Inflammatory macrophage treated with lipopolysaccharide for 4 hours (primary cell): ENCODE measurements at regions not wholly inside any gene's neighbourhood (a gene's known extent, or its start where the extent isn't known, plus 50 kb on each side); places are given as distances from the start of the nearest gene placed in this dataset.

Experiments used
- DNase-seq: peaks from one replicate; pipeline ENCODE4 v3.0.0-alpha.2; 2020

- no peak for DNase-seq
These were observed 232.0 kb upstream of the GSE1 start for GRCh38 chr16:85380905-85381737.

DNA sequence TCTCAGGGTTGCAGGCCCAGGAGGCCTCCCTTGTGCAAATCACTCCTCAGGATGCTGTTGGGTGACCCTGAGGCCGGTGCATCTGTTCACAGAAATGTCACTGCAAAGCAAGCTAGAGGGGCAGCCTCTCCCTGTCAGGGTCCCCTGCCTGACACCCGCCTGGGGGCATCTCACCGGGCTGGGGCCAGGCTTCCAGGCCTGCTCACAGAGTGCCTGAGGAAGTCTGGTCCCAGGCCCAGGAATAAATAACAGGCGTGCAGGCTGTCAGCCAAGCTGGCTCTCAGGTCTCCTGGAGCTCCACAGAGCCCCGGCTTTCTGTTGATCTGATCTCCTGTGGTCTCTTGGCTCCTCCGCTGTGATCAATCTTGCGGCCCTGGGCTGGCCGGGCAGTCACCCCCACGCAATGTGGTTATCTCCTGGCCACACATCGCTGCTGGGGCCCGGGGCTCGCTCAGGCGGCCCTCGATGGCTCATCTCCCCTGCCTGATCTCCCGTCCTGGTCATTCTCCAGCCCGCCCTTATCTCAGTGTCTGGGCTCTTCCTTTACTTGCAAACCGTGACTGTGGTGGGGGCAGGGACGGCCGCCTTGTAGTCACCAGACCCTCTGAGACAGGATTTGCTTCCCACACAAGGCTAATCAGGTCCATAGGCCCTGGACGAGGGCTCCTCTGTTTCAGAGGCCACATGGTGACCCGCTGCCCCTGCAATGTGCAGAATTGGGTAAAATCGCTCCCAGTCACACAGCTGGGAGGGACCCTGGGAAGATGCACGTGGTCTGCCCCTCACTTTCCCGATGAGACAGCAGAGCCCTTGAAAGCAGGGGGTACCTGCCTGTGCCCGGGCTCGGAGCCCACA, 231.2 kb upstream of the GSE1 start:
- no peak for DNase-seq

DNA sequence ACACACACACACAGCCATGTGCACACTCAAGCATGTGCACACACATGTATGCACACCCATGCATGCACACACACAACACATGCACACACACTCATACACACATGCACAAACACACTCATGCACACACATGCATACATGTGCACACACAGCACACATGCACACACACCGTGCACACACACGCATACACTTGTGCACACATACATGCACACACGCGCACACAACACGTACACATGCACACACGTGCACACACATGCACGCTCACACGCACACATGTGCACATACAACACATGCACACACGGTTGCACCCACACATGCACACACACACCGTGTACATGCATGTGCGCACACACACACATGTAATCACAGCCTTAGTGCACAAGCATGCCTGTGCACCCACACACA, 230.4 kb upstream of the GSE1 start:
- DNase-seq = no peak

- DNase-seq = no peak
These were observed 229.0 kb upstream of the GSE1 start for GRCh38 chr16:85383836-85384832.

- no peak for DNase-seq
These were observed 228.2 kb upstream of the GSE1 start for GRCh38 chr16:85384833-85385462.

GRCh38 chr16:85385463-85386331, 227.4 kb upstream of the GSE1 start:
- no peak for DNase-seq

DNA sequence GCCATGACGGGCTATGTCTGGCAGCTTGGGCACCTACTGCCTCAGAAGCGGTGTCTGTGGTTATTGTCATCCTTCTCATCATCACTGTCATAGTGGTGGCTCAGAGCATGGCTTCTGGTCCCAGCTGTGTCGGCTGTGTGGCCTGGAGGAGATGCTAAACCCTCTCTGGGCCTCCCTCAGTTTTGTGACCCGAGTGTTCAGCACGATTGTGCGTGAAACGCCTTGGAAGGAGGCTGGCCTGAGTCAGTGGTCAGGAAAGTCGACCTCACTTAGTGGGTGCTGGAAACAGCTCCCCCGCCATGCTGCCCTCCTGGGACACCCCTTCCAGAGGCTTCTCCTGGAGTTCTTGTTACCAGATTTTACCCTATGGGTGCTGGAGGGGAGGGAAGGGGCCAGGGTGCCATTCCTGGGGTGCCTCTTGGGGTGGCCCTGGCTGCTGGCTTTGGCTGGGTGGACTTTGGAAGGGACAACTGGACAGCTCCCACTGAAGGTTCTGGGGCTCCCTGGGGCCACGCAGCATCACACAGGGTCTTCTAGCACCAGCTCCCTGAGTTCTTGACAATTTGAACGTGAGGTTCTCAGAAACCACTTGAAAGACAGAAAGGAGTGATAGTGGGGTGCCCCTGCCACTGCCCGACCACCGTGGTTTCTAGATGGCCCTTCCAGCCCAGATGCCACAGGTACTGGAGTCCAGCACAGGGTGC, 226.5 kb upstream of the GSE1 start:
- DNase-seq = no peak

GRCh38 chr16:85387171-85387507, 226.0 kb upstream of the GSE1 start:
- DNase-seq = no peak

DNA sequence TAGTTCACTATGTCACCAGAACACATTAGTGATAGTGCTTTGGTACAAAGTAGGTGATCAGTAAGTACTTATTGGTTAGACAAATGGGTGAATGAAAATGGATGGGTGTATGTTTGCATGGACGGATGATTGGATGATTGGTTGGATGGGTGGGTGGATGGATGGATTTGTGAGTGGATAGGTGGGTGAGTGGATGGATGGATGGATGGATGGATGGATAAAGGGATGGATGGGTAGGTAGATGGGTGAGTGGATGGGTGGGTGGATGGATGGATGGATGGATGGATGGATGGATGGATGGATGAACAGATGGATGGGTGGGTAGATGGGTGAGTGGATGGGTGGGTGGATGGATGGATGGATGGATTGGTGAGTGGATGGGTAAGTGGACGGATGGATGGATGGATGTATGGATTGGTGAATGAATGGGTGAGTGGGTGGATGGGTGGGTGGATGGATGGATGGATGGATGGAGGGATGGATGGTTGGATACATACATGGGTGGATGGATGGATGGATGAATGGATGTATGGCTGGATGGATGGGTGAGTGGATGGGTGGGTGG, 225.3 kb upstream of the GSE1 start:
- DNase-seq = no peak

DNA sequence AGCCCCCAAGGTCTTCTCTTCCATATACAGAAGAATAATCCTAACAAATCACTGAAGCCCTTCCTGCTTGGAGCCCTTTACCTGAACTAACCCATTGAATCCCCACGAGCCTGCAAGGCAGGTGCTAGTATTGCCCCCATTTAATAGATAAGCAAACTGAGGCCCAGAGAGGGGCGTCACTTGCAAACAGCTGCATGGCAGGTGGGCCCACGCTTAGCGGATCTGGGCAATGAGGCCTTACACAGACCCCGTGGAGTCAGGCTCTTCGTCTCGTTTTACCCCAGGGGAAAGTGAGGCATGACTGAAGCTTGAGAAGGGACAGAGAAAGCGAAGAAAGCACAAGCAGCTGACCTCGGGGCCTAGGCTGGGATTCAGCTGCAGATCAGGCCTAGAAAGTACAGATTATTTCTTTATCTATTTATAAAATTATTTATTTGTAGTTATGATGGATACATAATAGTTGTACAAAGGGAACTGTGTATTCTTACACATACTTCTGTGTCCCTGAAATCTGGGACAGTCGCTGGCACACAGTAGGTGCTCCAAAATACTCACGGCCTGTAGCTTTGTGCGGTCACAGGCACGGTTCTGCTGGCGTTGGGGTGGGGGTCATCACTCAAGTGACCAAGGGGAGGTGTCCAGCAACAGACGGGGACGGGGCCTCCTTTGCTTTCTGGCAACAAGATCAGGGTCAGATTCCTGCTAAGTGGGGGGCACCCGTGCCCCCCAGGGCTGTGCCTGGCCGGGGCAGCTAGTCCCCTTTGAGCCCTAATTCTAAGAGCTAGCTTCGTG, 223.2 kb upstream of the GSE1 start:
- DNase-seq = no peak

DNA sequence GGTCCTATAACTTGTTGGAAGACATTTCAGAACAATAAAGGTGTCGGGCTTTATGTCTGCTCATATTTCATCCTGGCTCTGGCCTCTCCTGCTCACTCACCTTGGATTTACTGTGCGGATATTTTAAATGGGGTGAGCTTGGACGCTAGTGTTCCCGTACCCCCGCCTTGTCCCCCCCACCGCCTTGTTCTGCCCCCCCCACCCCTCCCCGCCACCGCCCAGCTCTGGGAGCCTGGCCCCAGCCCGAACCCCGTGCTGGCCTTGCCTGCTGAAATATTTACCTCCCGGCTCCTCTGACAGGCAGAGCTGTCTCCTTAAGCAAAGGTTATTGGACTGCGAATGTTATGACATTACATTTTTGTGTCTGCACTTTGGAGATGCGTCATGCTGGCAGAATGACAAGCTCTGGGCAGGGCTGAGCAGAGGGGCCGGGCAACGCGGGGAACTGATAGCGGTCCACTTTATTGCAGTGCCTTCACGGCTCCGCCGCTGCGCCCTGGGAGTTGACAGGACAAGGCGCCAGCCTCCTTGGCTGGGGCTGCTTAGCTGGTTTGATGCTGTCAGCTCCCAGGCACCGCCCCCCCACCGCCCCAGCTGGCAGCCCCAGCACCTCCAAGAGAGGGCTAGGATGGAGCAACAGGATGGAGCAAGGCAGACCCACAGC, 222.5 kb upstream of the GSE1 start:
- no peak for DNase-seq

- no peak for DNase-seq
These were observed 221.9 kb upstream of the GSE1 start for GRCh38 chr16:85391175-85391707.

DNA sequence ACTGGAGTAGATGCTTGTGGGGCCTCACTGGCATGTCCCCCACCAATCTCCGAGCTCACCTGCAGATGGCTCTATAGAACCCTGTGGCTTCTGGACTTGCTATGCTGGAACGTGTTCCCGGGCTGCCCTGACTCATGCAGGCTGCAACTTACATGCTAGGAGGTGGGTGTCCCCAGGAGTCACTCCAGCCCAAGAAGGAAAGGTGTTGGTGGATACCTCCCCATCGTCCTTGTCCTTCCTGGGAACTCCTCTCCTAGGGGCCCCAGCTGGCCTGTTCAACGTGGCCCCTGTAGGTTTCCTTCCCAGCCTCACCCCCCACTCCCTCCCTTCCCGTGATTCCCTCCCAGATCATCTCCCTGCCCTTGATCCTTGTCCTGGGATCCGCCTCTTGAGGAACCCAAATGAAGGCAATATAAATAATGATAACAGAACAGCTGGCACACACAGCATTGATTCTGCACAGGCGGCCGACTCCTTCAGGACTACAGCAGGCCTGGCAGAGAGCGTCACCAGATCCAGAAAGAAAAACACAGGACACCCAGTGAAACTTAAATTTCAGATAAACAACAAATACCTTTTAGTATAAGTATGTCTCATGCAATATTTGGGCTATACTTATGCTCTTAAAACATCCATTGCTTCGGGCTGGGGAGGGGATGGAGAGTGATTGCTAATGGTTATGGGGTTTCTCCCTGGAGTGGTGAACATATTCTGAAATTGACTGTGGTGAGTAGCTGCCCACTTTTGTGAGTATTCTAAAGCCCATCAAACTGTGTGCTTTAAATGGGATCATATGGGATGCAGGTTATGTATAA, 221.1 kb upstream of the GSE1 start:
- no peak for DNase-seq

- DNase-seq = no peak
These were observed 220.1 kb upstream of the GSE1 start for GRCh38 chr16:85392756-85393673.

GRCh38 chr16:85393674-85394451, 219.3 kb upstream of the GSE1 start:
- peak; percentile 37 for DNase-seq
